Neural progenitor cell (in vitro differentiated cells): ENCODE measurements at regions not wholly inside any gene's neighbourhood (a gene's known extent, or its start where the extent isn't known, plus 50 kb on each side); places are given as distances from the start of the nearest gene placed in this dataset.

ENCODE experiments used
- DNase-seq: peaks from one replicate; pipeline ENCODE4 v3.0.0-alpha.2; 2016; ENCODE audit warnings: low spot score
- H2AFZ ChIP-seq: fragments of 200-600 bp; sonication (generic); replicated peaks from 2 replicates; pipeline ENCODE4 v1.6.1; 2016; ENCODE audit warnings: antibody characterized with exemption
- H3F3A ChIP-seq: fragments of 200-600 bp; sonication (generic); 2 replicates; pipeline ENCODE4 v1.6.1; 2016; ENCODE audit warnings: antibody characterized with exemption, low read depth
- H3K27ac ChIP-seq: fragments of 200-600 bp; sonication (generic); 2 replicates; pipeline ENCODE4 v1.5.1; 2016; ENCODE audit warnings: mild to moderate bottlenecking
- H3K27me3 ChIP-seq: fragments of 200-600 bp; sonication (generic); 2 replicates; pipeline ENCODE4 v1.6.1; 2016; ENCODE audit warnings: mild to moderate bottlenecking, moderate library complexity
- H3K36me3 ChIP-seq: fragments of 200-600 bp; sonication (generic); 2 replicates; pipeline ENCODE4 v1.5.1; 2016
- H3K4me1 ChIP-seq: fragments of 200-600 bp; sonication (generic); 2 replicates; pipeline ENCODE4 v1.6.1; 2016; ENCODE audit warnings: mixed run types
- H3K4me2 ChIP-seq: fragments of 200-600 bp; sonication (generic); 2 replicates; pipeline ENCODE4 v1.6.1; 2016
- H3K4me3 ChIP-seq: fragments of 200-600 bp; sonication (generic); 2 replicates; pipeline ENCODE4 v1.5.1; 2016
- H3K79me2 ChIP-seq: fragments of 200-600 bp; sonication (generic); 2 replicates; pipeline ENCODE4 v1.6.1; 2016; ENCODE audit warnings: low read depth
- H3K9ac ChIP-seq: fragments of 200-600 bp; sonication (generic); 2 replicates; pipeline ENCODE4 v1.6.1; 2016
- H3K9me3 ChIP-seq: fragments of 200-600 bp; sonication (generic); 2 replicates; pipeline ENCODE4 v1.5.1; 2016; ENCODE audit warnings: low read depth
- H4K20me1 ChIP-seq: fragments of 200-600 bp; sonication (generic); 2 replicates; pipeline ENCODE4 v1.6.1; 2016; ENCODE audit warnings: low read depth
- H3K27ac Mint-ChIP-seq: 3 replicates; pipeline ENCODE4 v1.8.0; 2021; ENCODE audit warnings: mixed read lengths
- H3K27me3 Mint-ChIP-seq: 2 replicates; pipeline ENCODE4 v1.8.0; 2022; ENCODE audit warnings: low read depth, mild to moderate bottlenecking, inconsistent platforms, moderate library complexity, mixed read lengths; ENCODE audit not compliant: insufficient read depth
- H3K36me3 Mint-ChIP-seq: 3 replicates; pipeline ENCODE4 v1.8.0; 2021; ENCODE audit warnings: mixed read lengths
- H3K4me1 Mint-ChIP-seq: 3 replicates; pipeline ENCODE4 v1.8.0; 2021; ENCODE audit warnings: mixed read lengths
- H3K4me3 Mint-ChIP-seq: 3 replicates; pipeline ENCODE4 v1.8.0; 2021; ENCODE audit warnings: mild to moderate bottlenecking, moderate library complexity, mixed read lengths
- H3K9me3 Mint-ChIP-seq: 3 replicates; pipeline ENCODE4 v1.8.0; 2020; ENCODE audit warnings: mixed read lengths
- CTCF ChIP-seq: fragments of 200-600 bp; sonication (generic); IDR thresholded peaks from 2 replicates; pipeline ENCODE4 v1.5.1; 2017; ENCODE audit warnings: antibody characterized with exemption, mild to moderate bottlenecking
- EZH2 ChIP-seq: fragments of 200-600 bp; sonication (generic); IDR thresholded peaks from 2 replicates; pipeline ENCODE4 v1.6.1; 2017; ENCODE audit warnings: antibody characterized with exemption, mild to moderate bottlenecking, moderate library complexity
- EZH2phosphoT487 ChIP-seq: fragments of 200-600 bp; sonication (generic); IDR thresholded peaks from 2 replicates; pipeline ENCODE4 v1.6.1; 2017; ENCODE audit warnings: antibody characterized with exemption

- Histone ChIP-seq H3K36me3 (no peaks in the 10 kb centered on the region), H3K9ac (no peak overlapping the region), H3K27me3 (peaks cover 52% of the 10 kb centered on the region), H3K9me3 (no peaks in the 10 kb centered on the region), H3K27ac (no peak overlapping the region), H3K4me1 (peaks cover 9% of the 10 kb centered on the region), H3F3A (peaks cover 4% of the 10 kb centered on the region), H3K79me2 (no peaks in the 10 kb centered on the region), H2AFZ (no peak overlapping the region), H3K4me3 (no peak overlapping the region), H4K20me1 (no peaks in the 10 kb centered on the region), H3K4me2 (no peak overlapping the region)
- TF ChIP-seq EZH2 (no peak), CTCF (no peak), EZH2phosphoT487 (no peak)
- Mint-ChIP-seq H3K27ac (no peak overlapping the region), H3K4me3 (no peak overlapping the region), H3K27me3 (peaks cover 19% of the 10 kb centered on the region), H3K36me3 (no peaks in the 10 kb centered on the region), H3K9me3 (no peaks in the 10 kb centered on the region), H3K4me1 (no peaks in the 10 kb centered on the region)
- no peak for DNase-seq
Observed at GRCh38 chr5:135091286-135091685, 57.3 kb upstream of the PITX1 start.

GRCh38 chr5:135089912-135090311 is 55.9 kb upstream of the PITX1 start:
- H3K9me3 ChIP-seq: no peaks in the 10 kb centered on the region
- Mint-ChIP-seq H3K27me3 (peaks cover 16% of the 10 kb centered on the region), H3K9me3 (no peaks in the 10 kb centered on the region), H3K36me3 (no peaks in the 10 kb centered on the region), H3K4me1 (no peaks in the 10 kb centered on the region), H3K27ac (no peak overlapping the region), H3K4me3 (no peak overlapping the region)
- no peaks in the 10 kb centered on the region for H3K79me2 ChIP-seq
- peaks cover 4% of the 10 kb centered on the region for H3F3A ChIP-seq
- TF ChIP-seq EZH2 (no peak), CTCF (no peak), EZH2phosphoT487 (no peak)
- H3K36me3 ChIP-seq: no peaks in the 10 kb centered on the region
- no peak overlapping the region for H2AFZ ChIP-seq
- no peak overlapping the region for H3K4me3 ChIP-seq
- H3K27me3 ChIP-seq: peaks cover 55% of the 10 kb centered on the region
- H3K4me1 ChIP-seq: peaks cover 9% of the 10 kb centered on the region
- DNase-seq: no peak
- H3K9ac ChIP-seq: no peak overlapping the region
- H4K20me1 ChIP-seq: no peaks in the 10 kb centered on the region
- H3K27ac ChIP-seq: no peak overlapping the region
- no peak overlapping the region for H3K4me2 ChIP-seq

DNA sequence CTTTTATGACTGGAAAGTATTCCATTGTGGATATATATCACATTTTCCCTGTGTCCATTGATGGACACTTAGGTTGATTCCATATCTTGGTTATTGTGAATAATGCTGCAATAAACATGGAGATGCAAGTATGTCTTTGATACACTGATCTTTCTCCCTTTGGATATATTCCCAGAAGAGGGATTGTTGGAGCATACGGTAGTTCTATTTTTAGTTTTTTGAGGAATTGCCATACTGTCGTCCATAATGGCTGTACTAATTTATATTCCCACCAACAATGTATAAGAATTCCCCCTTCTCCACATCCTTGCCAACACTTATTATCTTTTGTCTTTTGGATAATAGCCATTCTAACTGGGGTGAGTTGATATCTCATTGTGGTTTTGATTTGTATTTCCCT is 54.9 kb upstream of the PITX1 start:
- Mint-ChIP-seq H3K4me3 (no peak overlapping the region), H3K27ac (no peak overlapping the region), H3K4me1 (no peaks in the 10 kb centered on the region), H3K36me3 (no peaks in the 10 kb centered on the region), H3K9me3 (no peaks in the 10 kb centered on the region), H3K27me3 (peaks cover 12% of the 10 kb centered on the region)
- no peak for TF ChIP-seq EZH2
- no peak for TF ChIP-seq CTCF
- TF ChIP-seq EZH2phosphoT487: no peak
- H3K9ac ChIP-seq: no peak overlapping the region
- H3K9me3 ChIP-seq: no peaks in the 10 kb centered on the region
- H3K79me2 ChIP-seq: no peaks in the 10 kb centered on the region
- H3K4me2 ChIP-seq: no peak overlapping the region
- H4K20me1 ChIP-seq: no peaks in the 10 kb centered on the region
- no peak overlapping the region for H3K27ac ChIP-seq
- H3K36me3 ChIP-seq: no peaks in the 10 kb centered on the region
- no peak overlapping the region for H2AFZ ChIP-seq
- H3K27me3 ChIP-seq: peaks cover 57% of the 10 kb centered on the region
- no peak overlapping the region for H3K4me3 ChIP-seq
- no peak for DNase-seq
- H3F3A ChIP-seq: peaks cover 4% of the 10 kb centered on the region
- peaks cover 9% of the 10 kb centered on the region for H3K4me1 ChIP-seq
